SK-N-SH (cell line): ENCODE measurements at regions not wholly inside any gene's neighbourhood (a gene's known extent, or its start where the extent isn't known, plus 50 kb on each side); places are given as distances from the start of the nearest gene placed in this dataset.

ENCODE experiments used
- CTCF ChIA-PET: fragments of 300-600, 350-600 bp; formaldehyde crosslinking; extraction: SDS; loops from one replicate; lab custom pipeline; 2021; lab: Yijun Ruan, JAX
- POLR2A ChIA-PET: fragments of 350-600 bp; sonication (Branson Sonifier 250); formaldehyde crosslinking; extraction: SDS; loops from one replicate; lab custom pipeline; 2020; ENCODE audit warnings: antibody characterized with exemption, inconsistent platforms; lab: Yijun Ruan, JAX
- DNase-seq: peaks from one replicate; pipeline ENCODE4 v3.0.0; 2012
- H2AFZ ChIP-seq: fragments of 200-600 bp; sonication (generic); 2 replicates; pipeline ENCODE4 v1.8.1; 2016; ENCODE audit warnings: antibody characterized with exemption, mild to moderate bottlenecking, low read depth
- H3F3A ChIP-seq: fragments of 200-600 bp; sonication (generic); replicated peaks from 2 replicates; pipeline ENCODE3; 2016; ENCODE audit warnings: antibody characterized with exemption, mild to moderate bottlenecking; ENCODE audit not compliant: insufficient read depth
- H3K27ac ChIP-seq, 2 experiments: fragments of 200-500 bp in 1 of 2; fragments of 200-600 bp in 1 of 2; sonication (Bioruptor generic) in 1 of 2; sonication (generic), shearing (Covaris generic) in 1 of 2; 2 replicates each; pipeline versions ENCODE4 v1.5.1 to v1.6.1; 2014 to 2016; ENCODE audit warnings: low read depth in 2 of 2, inconsistent platforms in 1 of 2, low read length in 1 of 2, mild to moderate bottlenecking in 1 of 2, mixed read lengths in 1 of 2
- H3K27me3 ChIP-seq: fragments of 200-600 bp; sonication (generic), shearing (Covaris generic); 2 replicates; pipeline ENCODE4 v1.6.1; 2016; ENCODE audit warnings: mixed run types; ENCODE audit not compliant: insufficient read depth
- H3K36me3 ChIP-seq, 2 experiments: fragments of 200-500 bp in 1 of 2; fragments of 200-600 bp in 1 of 2; sonication (Bioruptor generic) in 1 of 2; sonication (generic) in 1 of 2; replicated peaks in 1 of 2; 2 replicates each; pipeline versions ENCODE3 to v1.5.1; 2014 to 2016; ENCODE audit warnings: low read length in 1 of 2, mild to moderate bottlenecking in 1 of 2; ENCODE audit not compliant: insufficient read depth in 2 of 2, control insufficient read depth in 1 of 2
- H3K4me1 ChIP-seq, 2 experiments: fragments of 200-500 bp in 1 of 2; fragments of 200-600 bp in 1 of 2; sonication (Bioruptor generic) in 1 of 2; sonication (generic), shearing (Covaris generic) in 1 of 2; 2 replicates each; pipeline versions ENCODE4 v1.5.1 to v1.6.1; 2014 to 2016; ENCODE audit warnings: low read depth in 1 of 2, low read length in 1 of 2, mixed run types in 1 of 2; ENCODE audit not compliant: insufficient read depth in 2 of 2, control insufficient read depth in 1 of 2
- H3K4me2 ChIP-seq: fragments of 200-600 bp; sonication (generic), shearing (Covaris generic); 2 replicates; pipeline ENCODE4 v1.6.1; 2017; ENCODE audit warnings: mixed run types
- H3K4me3 ChIP-seq, 2 experiments: fragments of 200-500 bp in 1 of 2; fragments of 200-600 bp in 1 of 2; sonication (Bioruptor generic) in 1 of 2; sonication (generic), shearing (Covaris generic) in 1 of 2; 2 replicates each; pipeline versions ENCODE4 v1.5.1 to v1.8.1; 2014 to 2016; ENCODE audit warnings: low read depth in 2 of 2, inconsistent platforms in 1 of 2, low read length in 1 of 2, mild to moderate bottlenecking in 1 of 2, mixed read lengths in 1 of 2, moderate library complexity in 1 of 2
- H3K79me2 ChIP-seq: fragments of 200-600 bp; sonication (generic); 2 replicates; pipeline ENCODE4 v1.8.1; 2017; ENCODE audit warnings: mild to moderate bottlenecking; ENCODE audit not compliant: insufficient read depth
- H3K9ac ChIP-seq: fragments of 200-600 bp; sonication (generic); 2 replicates; pipeline ENCODE4 v1.6.1; 2017; ENCODE audit warnings: mixed run types
- H3K9me2 ChIP-seq: fragments of 200-600 bp; sonication (generic); 2 replicates; pipeline ENCODE4 v1.6.1; 2017; ENCODE audit warnings: mixed run types
- H3K9me3 ChIP-seq: fragments of 200-600 bp; sonication (generic); 2 replicates; pipeline ENCODE4 v1.6.1; 2017; ENCODE audit warnings: mixed run types, mild to moderate bottlenecking, moderate library complexity
- H4K20me1 ChIP-seq: fragments of 200-600 bp; sonication (generic); 2 replicates; pipeline ENCODE4 v1.6.1; 2017; ENCODE audit warnings: mild to moderate bottlenecking, mixed run types; ENCODE audit not compliant: insufficient read depth
- CHD2 ChIP-seq: fragments of 150-350 bp; IDR thresholded peaks from 2 replicates; pipeline ENCODE4 v1.6.1; 2018; ENCODE audit warnings: low read length; ENCODE audit not compliant: partially characterized antibody
- ELF1 ChIP-seq: IDR thresholded peaks from 2 replicates; pipeline ENCODE4 v1.4.0; 2012
- EZH2phosphoT487 ChIP-seq: fragments of 200-600 bp; sonication (generic); IDR thresholded peaks from 2 replicates; pipeline ENCODE4 v1.6.1; 2017; ENCODE audit warnings: low read depth, mixed run types, mild to moderate bottlenecking, antibody characterized with exemption, moderate library complexity, borderline replicate concordance
- FOXJ3 ChIP-seq: sonication (generic); formaldehyde crosslinking; IDR thresholded peaks from 2 replicates; pipeline ENCODE4 v1.5.1; 2020; ENCODE audit warnings: mild to moderate bottlenecking, missing genetic modification reagents
- FOXM1 ChIP-seq: IDR thresholded peaks from 2 replicates; pipeline ENCODE4 v1.4.0; 2012; ENCODE audit warnings: low read depth, mild to moderate bottlenecking
- GABPA ChIP-seq: IDR thresholded peaks from 2 replicates; pipeline ENCODE4 v1.4.0; 2012; ENCODE audit warnings: low read depth, mild to moderate bottlenecking
- GATA2 ChIP-seq: sonication (generic); formaldehyde crosslinking; IDR thresholded peaks from 2 replicates; pipeline ENCODE4 v1.5.0; 2020; ENCODE audit warnings: mild to moderate bottlenecking, missing genetic modification reagents
- MXI1 ChIP-seq: IDR thresholded peaks from 2 replicates; pipeline ENCODE4 v1.6.1; 2012; ENCODE audit warnings: mild to moderate bottlenecking, low read depth, low read length, improper control_type of control experiment
- POLR2AphosphoS5 ChIP-seq: IDR thresholded peaks from 2 replicates; pipeline ENCODE4 v1.6.1; 2012; ENCODE audit warnings: low read depth, low read length
- RCOR1 ChIP-seq: fragments of 150-350 bp; IDR thresholded peaks from 2 replicates; pipeline ENCODE4 v1.6.1; 2017; ENCODE audit warnings: antibody characterized with exemption, low read length
- RFX5 ChIP-seq: IDR thresholded peaks from 2 replicates; pipeline ENCODE4 v1.6.1; 2012; ENCODE audit warnings: mild to moderate bottlenecking, improper control_type of control experiment, low read length
- SIN3A ChIP-seq: IDR thresholded peaks from 2 replicates; pipeline ENCODE4 v1.6.1; 2012; ENCODE audit warnings: low read depth, mild to moderate bottlenecking, low read length, moderate library complexity, borderline replicate concordance
- SMC3 ChIP-seq: IDR thresholded peaks from 2 replicates; pipeline ENCODE4 v1.6.1; 2012; ENCODE audit warnings: low read depth, low read length, improper control_type of control experiment
- TAF1 ChIP-seq: IDR thresholded peaks from 2 replicates; pipeline ENCODE4 v1.6.1; 2012; ENCODE audit warnings: low read depth, mild to moderate bottlenecking, low read length, moderate library complexity, borderline replicate concordance
- TCF12 ChIP-seq: IDR thresholded peaks from 2 replicates; pipeline ENCODE4 v1.4.0; 2012
- TEAD4 ChIP-seq: IDR thresholded peaks from 2 replicates; pipeline ENCODE4 v1.4.0; 2012; ENCODE audit warnings: mild to moderate bottlenecking, borderline replicate concordance; ENCODE audit not compliant: insufficient read depth
- WGBS: methylation state at CpG from one replicate; pipeline ENCODE4 v1.1.6; 2017; ENCODE audit warnings: low lambda C conversion rate; 5-methylcytosine and 5-hydroxymethylcytosine counted together
- TF ChIP-seq, protein P1 (sequence below): IDR thresholded peaks from 2 replicates; pipeline ENCODE4 v1.4.0; 2012; ENCODE audit warnings: low read depth
- TF ChIP-seq, protein P2 (sequence below): IDR thresholded peaks from 2 replicates; pipeline ENCODE4; 2012
- TF ChIP-seq, protein P3 (sequence below): IDR thresholded peaks from 2 replicates; pipeline ENCODE4 v1.6.1; 2012; ENCODE audit warnings: mild to moderate bottlenecking, low read depth, low read length, moderate library complexity
- TF ChIP-seq, protein P4 (sequence below): IDR thresholded peaks from 2 replicates; pipeline ENCODE4 v1.4.0; 2012; ENCODE audit warnings: low read depth, borderline replicate concordance
- TF ChIP-seq, protein P5 (sequence below): IDR thresholded peaks from 2 replicates; pipeline ENCODE4 v1.4.0; 2012; ENCODE audit warnings: low read depth, borderline replicate concordance

DNA sequence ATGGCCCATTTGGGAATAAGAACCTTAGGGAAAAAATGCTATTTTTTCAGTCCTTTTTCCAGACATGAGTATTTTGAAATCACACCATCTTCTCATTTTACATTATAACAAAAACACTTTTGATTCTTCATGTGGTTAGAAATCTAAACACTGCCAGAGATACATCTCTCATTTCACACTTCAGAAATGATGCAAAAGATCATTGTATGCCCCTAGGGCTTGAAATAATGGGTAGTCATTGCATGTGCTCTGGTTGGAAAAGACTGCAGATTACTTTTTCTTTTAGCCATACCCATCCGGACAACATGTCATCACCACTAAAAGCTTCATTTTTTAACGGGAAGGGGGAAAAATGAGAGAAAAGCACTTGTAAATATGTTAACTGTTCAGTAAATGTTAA lies 1152.2 kb upstream of the ADGRL4 start:
- ChIA-PET POLR2A (no interaction called here), CTCF (no interaction called here)
- Histone ChIP-seq H3K79me2 (no peaks in the 10 kb centered on the region), H3K9ac (no peak overlapping the region), H4K20me1 (no peaks in the 10 kb centered on the region), H3K27me3 (no peaks in the 10 kb centered on the region), H3K9me2 (no peaks in the 10 kb centered on the region), H2AFZ (no peak overlapping the region), H3K36me3 (no peaks in the 10 kb centered on the region), H3K4me3 (no peak overlapping the region), H3F3A (no peaks in the 10 kb centered on the region), H3K4me1 (no peaks in the 10 kb centered on the region), H3K9me3 (no peaks in the 10 kb centered on the region), H3K4me2 (no peak overlapping the region), H3K27ac (no peak overlapping the region)
- 38% methylated on average over 2 of the region's 2 CpGs for WGBS
- TF ChIP-seq ELF1, result no peak
- no peak for TF ChIP-seq TAF1
- no peak for TF ChIP-seq GABPA
- no peak for TF ChIP-seq FOXJ3 (CRISPR knock-in tag)
- no peak for TF ChIP-seq TEAD4
- TF ChIP-seq, protein P1, sequence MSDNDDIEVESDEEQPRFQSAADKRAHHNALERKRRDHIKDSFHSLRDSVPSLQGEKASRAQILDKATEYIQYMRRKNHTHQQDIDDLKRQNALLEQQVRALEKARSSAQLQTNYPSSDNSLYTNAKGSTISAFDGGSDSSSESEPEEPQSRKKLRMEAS, result no peak
- TF ChIP-seq SIN3A, result no peak
- no peak for TF ChIP-seq MXI1
- no peak for TF ChIP-seq POLR2AphosphoS5
- no peak for TF ChIP-seq FOXM1
- TF ChIP-seq RFX5, result no peak
- TF ChIP-seq, protein P2, sequence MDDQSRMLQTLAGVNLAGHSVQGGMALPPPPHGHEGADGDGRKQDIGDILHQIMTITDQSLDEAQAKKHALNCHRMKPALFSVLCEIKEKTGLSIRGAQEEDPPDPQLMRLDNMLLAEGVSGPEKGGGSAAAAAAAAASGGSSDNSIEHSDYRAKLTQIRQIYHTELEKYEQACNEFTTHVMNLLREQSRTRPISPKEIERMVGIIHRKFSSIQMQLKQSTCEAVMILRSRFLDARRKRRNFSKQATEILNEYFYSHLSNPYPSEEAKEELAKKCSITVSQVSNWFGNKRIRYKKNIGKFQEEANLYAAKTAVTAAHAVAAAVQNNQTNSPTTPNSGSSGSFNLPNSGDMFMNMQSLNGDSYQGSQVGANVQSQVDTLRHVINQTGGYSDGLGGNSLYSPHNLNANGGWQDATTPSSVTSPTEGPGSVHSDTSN, result no peak
- DNase-seq, result no peak

DNA sequence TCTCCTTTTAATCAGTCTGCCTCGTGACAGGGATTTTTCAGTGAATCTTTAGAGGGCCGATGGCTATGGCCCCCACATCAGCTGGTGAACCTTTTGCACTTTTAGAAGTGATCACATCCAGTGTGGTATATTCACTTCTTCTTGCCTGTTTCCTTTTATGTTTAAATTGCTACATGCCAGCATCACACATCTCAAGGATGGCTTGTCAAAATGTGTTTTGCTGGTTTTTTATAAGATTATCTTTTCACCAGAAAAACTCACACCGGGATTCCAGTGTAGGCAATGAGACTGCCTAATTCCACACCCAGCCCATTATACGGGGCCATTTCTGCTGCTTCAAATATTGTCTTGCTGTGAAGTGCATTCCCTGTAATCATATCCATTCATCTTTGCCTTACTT lies 1151.7 kb upstream of the ADGRL4 start:
- CTCF ChIA-PET, result no interaction called here
- no peak overlapping the region for H3K27ac ChIP-seq
- TF ChIP-seq GABPA, result no peak
- TF ChIP-seq, protein P3, sequence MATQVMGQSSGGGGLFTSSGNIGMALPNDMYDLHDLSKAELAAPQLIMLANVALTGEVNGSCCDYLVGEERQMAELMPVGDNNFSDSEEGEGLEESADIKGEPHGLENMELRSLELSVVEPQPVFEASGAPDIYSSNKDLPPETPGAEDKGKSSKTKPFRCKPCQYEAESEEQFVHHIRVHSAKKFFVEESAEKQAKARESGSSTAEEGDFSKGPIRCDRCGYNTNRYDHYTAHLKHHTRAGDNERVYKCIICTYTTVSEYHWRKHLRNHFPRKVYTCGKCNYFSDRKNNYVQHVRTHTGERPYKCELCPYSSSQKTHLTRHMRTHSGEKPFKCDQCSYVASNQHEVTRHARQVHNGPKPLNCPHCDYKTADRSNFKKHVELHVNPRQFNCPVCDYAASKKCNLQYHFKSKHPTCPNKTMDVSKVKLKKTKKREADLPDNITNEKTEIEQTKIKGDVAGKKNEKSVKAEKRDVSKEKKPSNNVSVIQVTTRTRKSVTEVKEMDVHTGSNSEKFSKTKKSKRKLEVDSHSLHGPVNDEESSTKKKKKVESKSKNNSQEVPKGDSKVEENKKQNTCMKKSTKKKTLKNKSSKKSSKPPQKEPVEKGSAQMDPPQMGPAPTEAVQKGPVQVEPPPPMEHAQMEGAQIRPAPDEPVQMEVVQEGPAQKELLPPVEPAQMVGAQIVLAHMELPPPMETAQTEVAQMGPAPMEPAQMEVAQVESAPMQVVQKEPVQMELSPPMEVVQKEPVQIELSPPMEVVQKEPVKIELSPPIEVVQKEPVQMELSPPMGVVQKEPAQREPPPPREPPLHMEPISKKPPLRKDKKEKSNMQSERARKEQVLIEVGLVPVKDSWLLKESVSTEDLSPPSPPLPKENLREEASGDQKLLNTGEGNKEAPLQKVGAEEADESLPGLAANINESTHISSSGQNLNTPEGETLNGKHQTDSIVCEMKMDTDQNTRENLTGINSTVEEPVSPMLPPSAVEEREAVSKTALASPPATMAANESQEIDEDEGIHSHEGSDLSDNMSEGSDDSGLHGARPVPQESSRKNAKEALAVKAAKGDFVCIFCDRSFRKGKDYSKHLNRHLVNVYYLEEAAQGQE, result no peak
- TF ChIP-seq, protein P1, result no peak
- no peak for TF ChIP-seq SIN3A
- no peak for TF ChIP-seq TCF12
- no peak for TF ChIP-seq EZH2phosphoT487
- TF ChIP-seq RFX5, result no peak
- TF ChIP-seq GATA2, result no peak
- no peak for TF ChIP-seq CHD2
- TF ChIP-seq FOXJ3 (CRISPR knock-in tag), result no peak
- TF ChIP-seq FOXM1, result no peak
- no peak for TF ChIP-seq RCOR1
- TF ChIP-seq SMC3, result no peak
- TF ChIP-seq, protein P4, sequence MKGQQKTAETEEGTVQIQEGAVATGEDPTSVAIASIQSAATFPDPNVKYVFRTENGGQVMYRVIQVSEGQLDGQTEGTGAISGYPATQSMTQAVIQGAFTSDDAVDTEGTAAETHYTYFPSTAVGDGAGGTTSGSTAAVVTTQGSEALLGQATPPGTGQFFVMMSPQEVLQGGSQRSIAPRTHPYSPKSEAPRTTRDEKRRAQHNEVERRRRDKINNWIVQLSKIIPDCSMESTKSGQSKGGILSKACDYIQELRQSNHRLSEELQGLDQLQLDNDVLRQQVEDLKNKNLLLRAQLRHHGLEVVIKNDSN, result no peak
- TF ChIP-seq, protein P5, sequence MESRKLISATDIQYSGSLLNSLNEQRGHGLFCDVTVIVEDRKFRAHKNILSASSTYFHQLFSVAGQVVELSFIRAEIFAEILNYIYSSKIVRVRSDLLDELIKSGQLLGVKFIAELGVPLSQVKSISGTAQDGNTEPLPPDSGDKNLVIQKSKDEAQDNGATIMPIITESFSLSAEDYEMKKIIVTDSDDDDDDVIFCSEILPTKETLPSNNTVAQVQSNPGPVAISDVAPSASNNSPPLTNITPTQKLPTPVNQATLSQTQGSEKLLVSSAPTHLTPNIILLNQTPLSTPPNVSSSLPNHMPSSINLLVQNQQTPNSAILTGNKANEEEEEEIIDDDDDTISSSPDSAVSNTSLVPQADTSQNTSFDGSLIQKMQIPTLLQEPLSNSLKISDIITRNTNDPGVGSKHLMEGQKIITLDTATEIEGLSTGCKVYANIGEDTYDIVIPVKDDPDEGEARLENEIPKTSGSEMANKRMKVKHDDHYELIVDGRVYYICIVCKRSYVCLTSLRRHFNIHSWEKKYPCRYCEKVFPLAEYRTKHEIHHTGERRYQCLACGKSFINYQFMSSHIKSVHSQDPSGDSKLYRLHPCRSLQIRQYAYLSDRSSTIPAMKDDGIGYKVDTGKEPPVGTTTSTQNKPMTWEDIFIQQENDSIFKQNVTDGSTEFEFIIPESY, result no peak
- TF ChIP-seq TEAD4, result no peak

More for the DNA sequence above, 1151.7 kb upstream of the ADGRL4 start:
- Histone ChIP-seq H3K27me3 (no peaks in the 10 kb centered on the region), H3K9me3 (no peaks in the 10 kb centered on the region), H3K79me2 (no peaks in the 10 kb centered on the region), H3K36me3 (no peaks in the 10 kb centered on the region), H3K9me2 (no peaks in the 10 kb centered on the region), H3K9ac (no peak overlapping the region), H3K4me1 (no peaks in the 10 kb centered on the region), H3K4me2 (no peak overlapping the region), H2AFZ (no peak overlapping the region), H3K4me3 (no peak overlapping the region), H4K20me1 (no peaks in the 10 kb centered on the region), H3F3A (no peaks in the 10 kb centered on the region)
- POLR2A ChIA-PET, result no interaction called here
- 57% methylated on average over 4 of the region's 4 CpGs for WGBS
- DNase-seq, result no peak
